GM13976 (cell line): ENCODE measurements at regions not wholly inside any gene's neighbourhood (a gene's known extent, or its start where the extent isn't known, plus 50 kb on each side); places are given as distances from the start of the nearest gene placed in this dataset.

Experiments
- DNase-seq: peaks from one replicate; pipeline ENCODE4 v3.0.0; 2012; ENCODE audit warnings: low spot score
- in situ Hi-C: fragments of 300-500 bp; cut with MboI; formaldehyde crosslinking; loops from one replicate; pipeline ENCODE4 v1.12.0; 2022; ENCODE audit warnings: low sequenced_read_pairs, mixed read lengths, inconsistent platforms; ENCODE audit not compliant: unreplicated experiment
- TF ChIP-seq, protein P1 (sequence below): IDR thresholded peaks from 2 replicates; pipeline ENCODE4 v1.5.1; 2012; ENCODE audit warnings: borderline replicate concordance, mild to moderate bottlenecking; ENCODE audit not compliant: insufficient read depth; ENCODE audit errors: extremely low read depth, missing control alignments, control extremely low read depth

DNA sequence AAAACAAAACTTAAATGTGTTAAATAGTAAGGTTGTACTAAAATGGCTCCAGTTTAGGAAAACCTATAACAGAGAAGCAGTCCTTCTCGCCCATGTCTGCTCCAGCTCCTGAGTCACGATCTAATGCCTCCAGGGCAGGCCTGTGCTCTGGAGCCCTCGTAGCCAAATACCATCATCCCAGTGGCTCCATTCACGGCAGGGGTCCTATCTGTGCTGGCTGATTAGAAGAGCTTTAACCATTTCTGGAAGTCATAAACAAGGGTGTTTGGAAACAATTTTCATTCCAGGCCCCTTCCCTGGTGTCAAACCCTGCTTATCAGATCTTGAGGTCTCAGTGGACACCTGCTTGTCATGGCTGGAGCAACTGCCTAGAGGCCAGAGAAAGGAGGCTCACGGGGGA is 336.9 kb downstream of the SOX9 start:
- TF ChIP-seq, protein P1, sequence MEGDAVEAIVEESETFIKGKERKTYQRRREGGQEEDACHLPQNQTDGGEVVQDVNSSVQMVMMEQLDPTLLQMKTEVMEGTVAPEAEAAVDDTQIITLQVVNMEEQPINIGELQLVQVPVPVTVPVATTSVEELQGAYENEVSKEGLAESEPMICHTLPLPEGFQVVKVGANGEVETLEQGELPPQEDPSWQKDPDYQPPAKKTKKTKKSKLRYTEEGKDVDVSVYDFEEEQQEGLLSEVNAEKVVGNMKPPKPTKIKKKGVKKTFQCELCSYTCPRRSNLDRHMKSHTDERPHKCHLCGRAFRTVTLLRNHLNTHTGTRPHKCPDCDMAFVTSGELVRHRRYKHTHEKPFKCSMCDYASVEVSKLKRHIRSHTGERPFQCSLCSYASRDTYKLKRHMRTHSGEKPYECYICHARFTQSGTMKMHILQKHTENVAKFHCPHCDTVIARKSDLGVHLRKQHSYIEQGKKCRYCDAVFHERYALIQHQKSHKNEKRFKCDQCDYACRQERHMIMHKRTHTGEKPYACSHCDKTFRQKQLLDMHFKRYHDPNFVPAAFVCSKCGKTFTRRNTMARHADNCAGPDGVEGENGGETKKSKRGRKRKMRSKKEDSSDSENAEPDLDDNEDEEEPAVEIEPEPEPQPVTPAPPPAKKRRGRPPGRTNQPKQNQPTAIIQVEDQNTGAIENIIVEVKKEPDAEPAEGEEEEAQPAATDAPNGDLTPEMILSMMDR, result no peak
- in situ Hi-C loops, result no loop called here
- DNase-seq, result no peak

DNA sequence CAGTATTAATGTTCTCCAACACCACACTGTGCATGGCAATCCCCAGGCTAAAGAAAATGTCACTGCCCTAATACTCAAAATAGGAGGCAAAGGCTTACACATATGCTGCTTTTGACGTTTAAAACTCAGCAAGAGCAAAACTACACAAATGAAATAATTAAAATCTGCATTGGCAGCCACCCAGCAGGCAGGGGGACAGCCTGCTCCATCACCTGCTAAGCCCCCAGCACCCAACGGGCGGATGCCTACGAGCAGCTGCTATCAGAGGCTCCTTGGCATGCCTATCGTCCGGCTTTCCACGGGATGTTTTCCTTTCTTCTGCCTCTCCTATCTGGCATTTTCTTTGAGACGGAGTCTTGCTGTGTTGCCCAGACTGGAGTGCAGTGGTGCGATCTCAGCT is 337.5 kb downstream of the SOX9 start:
- in situ Hi-C loops, result no loop called here

DNA sequence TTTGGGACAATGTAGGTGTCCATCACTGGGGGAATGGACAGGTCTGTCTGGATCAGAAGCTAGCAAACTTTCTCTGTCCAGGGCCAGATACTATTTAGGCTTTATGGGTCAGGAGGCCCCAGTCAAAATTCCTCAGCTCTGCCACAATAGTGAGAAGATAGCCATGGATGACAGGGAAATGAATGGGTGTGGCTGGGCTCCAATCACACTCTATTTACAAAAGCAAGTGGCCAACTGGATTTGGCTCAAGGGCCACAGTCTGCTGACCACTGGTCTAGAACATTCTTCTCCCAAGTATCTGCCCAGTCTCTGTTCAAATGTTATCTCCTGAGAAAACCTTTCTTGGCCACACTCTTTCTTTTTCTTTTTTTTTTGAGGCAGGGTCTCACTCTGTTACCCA is 339.9 kb downstream of the SOX9 start:
- in situ Hi-C loops, result no loop called here
- TF ChIP-seq, protein P1, result no peak
- no peak for DNase-seq

More for the DNA sequence above, 337.5 kb downstream of the SOX9 start:
- TF ChIP-seq, protein P1, result no peak
- DNase-seq, result no peak

DNA sequence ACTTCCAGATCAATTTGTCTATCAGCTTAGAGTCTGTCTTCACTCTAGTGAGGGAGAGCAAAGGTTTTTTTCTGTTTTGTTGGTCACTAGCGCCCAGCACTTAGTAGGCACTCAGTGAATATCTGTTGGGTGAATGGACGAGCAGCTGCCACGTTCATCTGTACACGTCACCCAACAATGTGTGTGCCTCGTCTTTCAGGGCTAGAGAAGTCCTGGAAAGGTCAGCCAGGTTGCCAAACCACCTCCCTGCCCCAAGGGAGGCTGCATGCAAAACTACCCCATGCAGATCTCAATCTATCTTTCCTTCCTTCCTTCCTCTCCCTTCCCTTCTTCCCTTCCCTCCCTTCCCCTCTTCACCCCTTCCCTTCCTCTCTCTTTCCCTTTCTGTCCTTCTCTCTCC is 340.9 kb downstream of the SOX9 start:
- DNase-seq, result no peak
- TF ChIP-seq, protein P1, result no peak

DNA sequence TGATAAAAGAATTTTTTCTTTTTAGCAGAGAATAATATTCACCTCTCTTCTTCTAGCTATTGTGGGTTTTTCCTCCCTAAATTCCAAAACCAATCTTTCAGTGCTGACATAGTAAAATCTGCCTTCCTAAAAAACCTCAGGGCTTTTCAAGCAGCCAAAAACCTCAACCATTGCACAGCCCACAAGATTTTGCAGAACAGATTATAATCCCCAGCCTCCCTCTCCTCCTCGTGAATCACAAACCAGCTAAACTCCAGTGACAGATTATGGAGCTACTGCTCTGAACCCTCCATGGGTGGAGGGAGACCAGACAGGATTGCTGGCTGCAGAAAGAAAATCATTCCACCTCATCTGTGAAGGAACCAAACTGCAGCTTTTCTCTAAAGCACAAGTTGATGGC is 341.6 kb downstream of the SOX9 start:
- in situ Hi-C loops, result no loop called here
- TF ChIP-seq, protein P1, result no peak
- no peak for DNase-seq

More for the DNA sequence above, 340.9 kb downstream of the SOX9 start:
- in situ Hi-C loops, result no loop called here

DNA sequence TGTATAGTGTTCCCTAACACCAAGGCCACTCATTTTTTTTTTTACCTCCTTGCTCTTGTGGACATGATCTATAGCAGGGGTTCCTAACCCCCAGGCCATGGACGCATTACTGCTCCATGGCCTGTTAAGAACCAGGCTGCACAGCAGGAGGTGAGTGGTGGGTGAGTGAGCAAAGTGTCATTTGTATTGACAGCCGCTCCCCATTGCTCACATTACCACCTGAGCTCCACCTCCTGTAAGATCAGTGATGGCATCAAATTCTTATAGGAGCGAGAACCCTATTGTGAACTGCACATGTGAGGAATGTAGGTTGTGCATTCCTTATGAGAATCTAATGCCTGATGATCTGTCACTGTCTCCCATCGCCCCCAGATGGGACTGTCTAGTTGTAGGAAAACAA is 342.0 kb downstream of the SOX9 start:
- no peak for DNase-seq
- TF ChIP-seq, protein P1, result no peak
- in situ Hi-C loops, result no loop called here
